NB4 (cell line): ENCODE measurements at regions not wholly inside any gene's neighbourhood (a gene's known extent, or its start where the extent isn't known, plus 50 kb on each side); places are given as distances from the start of the nearest gene placed in this dataset.
"Not testable (repeated sequence)": the region's sequence is repeated elsewhere in the genome, so short reads cannot be mapped to it uniquely, and the experiment has no call there.

Source experiments
- DNase-seq: peaks from one replicate; pipeline ENCODE4 v3.0.0; 2010; ENCODE audit warnings: low read depth
- H3K4me3 ChIP-seq: one replicate; pipeline ENCODE4 v1.5.1; 2011; ENCODE audit warnings: mild to moderate bottlenecking, low read depth, low read length, moderate library complexity
- CTCF ChIP-seq: IDR thresholded peaks from one replicate; pipeline ENCODE4 v1.5.1; 2012; ENCODE audit warnings: low read depth, low read length
- MAX ChIP-seq: IDR thresholded peaks from 2 replicates; pipeline ENCODE4 v1.6.1; 2011; ENCODE audit warnings: low read depth, low read length
- MYC ChIP-seq: IDR thresholded peaks from 2 replicates; pipeline ENCODE4 v1.6.1; 2011; ENCODE audit warnings: low read depth, low read length
- POLR2A ChIP-seq: IDR thresholded peaks from 2 replicates; pipeline ENCODE4 v1.6.1; 2011; ENCODE audit warnings: mild to moderate bottlenecking; ENCODE audit not compliant: insufficient read length; ENCODE audit errors: extremely low read depth

- TF ChIP-seq MYC, result no peak
- no peak for TF ChIP-seq CTCF
- no peak for TF ChIP-seq MAX
- TF ChIP-seq POLR2A, result no peak
- no peak for DNase-seq
- no peak overlapping the region for H3K4me3 ChIP-seq
Measured at GRCh38 chr4:179165000-179165738, 1722.9 kb upstream of the AGA start.

DNA sequence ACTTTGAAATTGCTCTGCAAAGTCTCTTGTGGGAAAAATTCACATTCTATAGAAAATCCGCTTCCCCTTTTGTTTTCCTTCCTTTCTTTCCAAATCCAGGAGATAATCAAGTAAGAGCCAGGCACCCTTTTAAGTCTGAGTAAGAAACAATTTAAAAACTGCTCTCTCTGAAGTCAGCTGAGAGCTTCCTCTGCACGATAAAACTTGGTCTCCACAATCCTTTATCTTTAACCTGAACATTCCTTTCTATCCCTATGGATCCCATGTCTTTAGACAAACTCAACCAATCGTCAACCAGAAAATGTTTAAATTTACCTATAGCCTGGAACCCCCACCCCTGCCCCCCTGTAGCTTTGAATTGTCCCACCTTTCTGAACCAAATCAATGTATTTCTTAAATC is 1723.6 kb upstream of the AGA start:
- TF ChIP-seq MYC (no peak), CTCF (no peak), POLR2A (no peak), MAX (no peak)
- H3K4me3 ChIP-seq, result no peak overlapping the region
- no peak for DNase-seq

GRCh38 chr4:179170308-179170707 is 1728.1 kb upstream of the AGA start:
- H3K4me3 ChIP-seq, DNase-seq: not testable (repeated sequence)

DNA sequence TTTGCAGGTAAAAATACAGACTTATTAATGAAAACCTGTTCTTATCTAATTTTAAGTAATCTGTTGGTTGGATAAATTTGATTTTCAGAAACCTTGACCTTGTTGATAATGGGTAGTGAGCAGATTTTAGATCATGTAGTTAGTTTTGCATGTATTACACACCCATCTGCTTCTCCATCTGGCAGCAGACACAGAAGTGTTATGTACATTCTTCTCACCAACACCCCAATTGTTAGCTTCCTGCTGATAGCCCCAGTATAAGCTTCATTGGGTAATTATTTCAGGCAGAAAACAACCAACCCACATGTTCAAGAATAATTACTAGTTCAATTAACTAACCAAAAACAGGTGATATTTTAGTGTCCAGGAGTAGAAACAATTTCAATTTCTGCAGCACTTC is 1740.5 kb upstream of the AGA start:
- no peak for DNase-seq
- TF ChIP-seq MAX, result no peak
- no peak for TF ChIP-seq POLR2A
- TF ChIP-seq MYC, result no peak
- no peak for TF ChIP-seq CTCF

GRCh38 chr4:179195887-179196286 is 1753.7 kb upstream of the AGA start:
- no peak for DNase-seq

More for the DNA sequence above, 1740.5 kb upstream of the AGA start:
- H3K4me3 ChIP-seq, result no peak overlapping the region

DNA sequence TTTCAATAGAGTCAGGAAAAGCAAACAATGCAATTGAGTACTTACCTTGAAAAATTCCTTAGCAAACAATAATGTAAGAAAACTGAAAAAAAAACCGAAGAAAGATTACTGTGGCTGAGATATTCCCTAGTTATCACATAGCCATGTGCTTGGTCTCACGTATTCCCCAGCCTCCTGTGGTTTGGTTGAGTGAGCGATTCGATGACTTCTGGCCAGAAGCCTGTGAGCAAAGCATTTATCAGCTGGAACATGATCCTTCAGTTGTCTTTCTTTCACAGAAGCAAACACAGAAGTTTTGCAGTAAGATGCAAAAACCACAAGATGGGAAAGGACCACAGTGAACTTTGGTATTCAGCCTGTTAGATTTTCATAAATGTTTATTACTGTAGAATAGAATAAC is 1754.3 kb upstream of the AGA start:
- no peak for DNase-seq
- no peak overlapping the region for H3K4me3 ChIP-seq
- TF ChIP-seq MYC (no peak), MAX (no peak), POLR2A (no peak), CTCF (no peak)

More at GRCh38 chr4:179195887-179196286, 1753.7 kb upstream of the AGA start:
- no peak for TF ChIP-seq CTCF
- no peak for TF ChIP-seq MAX
- TF ChIP-seq POLR2A, result no peak
- TF ChIP-seq MYC, result no peak
- H3K4me3 ChIP-seq, result no peak overlapping the region
